Large intestine (tissue), 3 donors: ENCODE measurements at regions not wholly inside any gene's neighbourhood (a gene's known extent, or its start where the extent isn't known, plus 50 kb on each side); places are given as distances from the start of the nearest gene placed in this dataset.

Source experiments
- DNase-seq, 2 donors: peaks; one replicate each; pipeline versions ENCODE4 v3.0.0 to v3.0.0-alpha.2; 2013
- H3K27ac ChIP-seq: one replicate; pipeline ENCODE4 v1.5.1; 2013; ENCODE audit warnings: low read length
- H3K27me3 ChIP-seq: 2 replicates; pipeline ENCODE4 v1.6.1; 2013; ENCODE audit warnings: low read length; ENCODE audit not compliant: control insufficient read depth, insufficient read depth
- H3K36me3 ChIP-seq: 2 replicates; pipeline ENCODE4 v1.6.1; 2013; ENCODE audit warnings: low read length; ENCODE audit not compliant: control insufficient read depth, insufficient read depth
- H3K4me1 ChIP-seq: one replicate; pipeline ENCODE4 v1.6.1; 2013; ENCODE audit warnings: low read length; ENCODE audit not compliant: control insufficient read depth, insufficient read depth
- H3K4me3 ChIP-seq: one replicate; pipeline ENCODE4 v1.5.1; 2013; ENCODE audit warnings: low read length
- H3K9me3 ChIP-seq: one replicate; pipeline ENCODE4 v1.6.1; 2013; ENCODE audit warnings: mild to moderate bottlenecking, low read depth, low read length, moderate library complexity; ENCODE audit not compliant: control insufficient read depth
- WGBS: methylation state at CpG from one replicate; pipeline ENCODE4 v1.1.5; 2013; ENCODE audit warnings: low lambda C conversion rate; ENCODE audit not compliant: insufficient coverage; 5-methylcytosine and 5-hydroxymethylcytosine counted together

DNA sequence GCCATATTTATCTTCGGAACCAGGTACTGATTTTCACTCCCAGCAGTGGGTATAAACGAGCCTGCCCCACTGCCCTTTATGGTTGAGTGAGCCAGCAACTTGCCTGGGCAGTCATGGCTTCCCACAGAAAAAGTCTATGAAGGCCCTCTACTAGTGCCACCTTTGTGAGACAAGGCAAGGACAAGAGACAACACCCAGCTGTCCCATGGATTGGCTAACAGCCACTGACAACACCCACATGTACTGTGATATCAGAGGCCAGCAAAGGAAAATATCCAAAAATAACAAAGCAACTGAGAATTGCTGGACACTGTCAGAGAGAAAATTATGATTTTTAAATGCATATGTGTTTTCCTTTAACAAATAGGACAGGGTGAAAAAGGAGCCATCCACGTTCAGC lies 248.4 kb upstream of the TTC29 start:
- no peak overlapping the region for H3K27ac ChIP-seq
- no peaks in the 10 kb centered on the region for H3K9me3 ChIP-seq
- no peaks in the 10 kb centered on the region for H3K36me3 ChIP-seq
- DNase-seq: no peak
- H3K4me3 ChIP-seq: no peak overlapping the region
- 80% methylated on average over 1 of the region's 3 CpGs for WGBS
- H3K4me1 ChIP-seq: no peaks in the 10 kb centered on the region
- no peaks in the 10 kb centered on the region for H3K27me3 ChIP-seq

DNA sequence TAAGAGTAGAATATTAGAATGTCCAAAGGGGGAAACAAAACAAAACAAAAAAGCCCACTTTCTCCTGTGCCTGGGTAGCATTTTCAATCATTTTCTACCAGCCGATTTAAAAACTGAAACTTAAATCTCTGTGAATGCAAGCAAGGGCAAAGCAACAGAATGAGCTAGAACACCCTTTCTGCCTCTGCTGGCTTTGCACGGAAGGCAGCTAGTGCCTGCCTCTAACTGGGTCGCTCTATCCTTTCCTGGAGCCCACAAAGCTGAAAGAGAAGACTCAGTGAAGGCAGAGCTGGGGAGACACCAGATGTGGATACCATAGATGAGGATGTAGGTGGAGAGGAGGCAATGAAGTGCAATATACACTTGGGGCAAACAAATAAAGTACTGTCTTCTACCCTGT lies 248.9 kb upstream of the TTC29 start:
- no peak for DNase-seq
- Histone ChIP-seq H3K27me3 (no peaks in the 10 kb centered on the region), H3K36me3 (no peaks in the 10 kb centered on the region), H3K9me3 (no peaks in the 10 kb centered on the region), H3K4me1 (no peaks in the 10 kb centered on the region), H3K4me3 (no peak overlapping the region), H3K27ac (no peak overlapping the region)
- no CpG with 5 or more reads among the region's 3 CpGs for WGBS

DNA sequence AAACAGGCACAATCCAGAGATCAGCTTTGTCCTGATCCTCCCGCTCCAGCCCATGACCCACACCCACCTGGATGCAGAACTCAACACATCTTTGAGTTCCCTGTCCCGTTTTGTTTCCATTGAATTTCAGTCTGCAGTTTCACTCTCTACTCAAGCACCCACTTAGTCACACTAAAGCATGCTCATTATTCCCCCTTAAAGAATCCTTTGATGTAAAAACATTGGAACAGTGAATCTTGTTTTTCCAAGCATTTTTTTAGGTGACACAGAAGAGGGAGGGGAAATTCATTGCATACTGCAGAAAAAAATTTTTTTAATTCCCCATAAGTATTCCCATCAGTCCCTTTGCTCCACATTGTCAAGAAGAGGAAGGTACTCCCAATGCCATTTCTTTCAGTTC lies 249.7 kb upstream of the TTC29 start:
- no peaks in the 10 kb centered on the region for H3K9me3 ChIP-seq
- no peaks in the 10 kb centered on the region for H3K27me3 ChIP-seq
- H3K4me3 ChIP-seq: no peak overlapping the region
- WGBS: 100% methylated on average over 1 of the region's 2 CpGs
- H3K4me1 ChIP-seq: no peaks in the 10 kb centered on the region
- DNase-seq: no peak
- H3K36me3 ChIP-seq: no peaks in the 10 kb centered on the region
- no peak overlapping the region for H3K27ac ChIP-seq

DNA sequence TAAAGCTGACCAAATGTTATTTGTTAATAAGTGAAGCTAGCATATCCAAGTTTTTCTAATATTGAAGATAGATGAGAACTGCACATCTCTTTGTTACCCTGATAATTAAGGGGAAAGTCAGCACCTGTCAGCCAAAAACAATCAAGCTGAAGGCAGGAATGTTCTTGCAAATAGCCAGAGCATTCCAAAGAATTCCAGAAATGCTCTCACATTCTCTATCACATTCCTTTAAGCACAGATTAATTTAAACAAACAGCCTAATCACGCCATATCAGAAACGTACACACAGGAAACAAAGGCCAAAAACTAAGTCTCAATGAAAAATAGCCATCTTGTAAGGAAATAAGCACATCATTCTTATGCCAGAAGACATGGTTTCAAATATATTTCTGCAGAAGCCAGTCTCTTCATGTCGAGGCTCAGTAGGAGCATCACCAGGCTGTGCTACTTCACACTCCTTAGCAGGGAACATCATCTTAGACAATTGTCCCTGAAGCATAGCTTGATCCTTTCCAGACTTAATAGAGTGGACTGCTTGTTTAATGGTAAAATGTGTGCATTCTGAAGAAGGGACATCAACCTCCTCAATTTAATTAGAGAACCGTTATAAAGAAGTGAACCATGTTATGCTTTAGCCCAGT lies 252.9 kb upstream of the TTC29 start:
- no peak for DNase-seq
- WGBS: no CpG with 5 or more reads among the region's 4 CpGs
- no peak overlapping the region for H3K27ac ChIP-seq

DNA sequence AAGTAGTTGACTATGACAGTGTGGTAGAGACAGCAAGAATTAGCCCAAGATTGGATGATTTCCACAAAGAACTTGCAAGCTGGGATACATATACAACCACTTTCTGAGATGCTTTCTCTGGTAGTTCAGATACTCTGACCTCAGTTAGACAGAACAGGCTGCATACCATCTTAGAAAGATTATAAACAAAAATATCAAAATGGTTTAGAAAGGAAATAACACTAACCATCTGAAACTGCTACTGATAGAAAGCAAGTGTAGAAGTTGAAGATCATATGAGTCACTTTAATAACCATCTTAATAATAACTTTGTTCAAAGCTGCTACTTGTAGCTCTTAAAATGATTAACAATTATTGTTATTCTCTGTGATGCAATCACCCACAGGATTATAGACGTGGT lies 255.4 kb upstream of the TTC29 start:
- H3K27ac ChIP-seq: no peak overlapping the region
- no peak for DNase-seq
- no peaks in the 10 kb centered on the region for H3K4me1 ChIP-seq
- 60% methylated on average over 1 of the region's 1 CpG for WGBS
- H3K9me3 ChIP-seq: no peaks in the 10 kb centered on the region
- no peaks in the 10 kb centered on the region for H3K36me3 ChIP-seq
- no peak overlapping the region for H3K4me3 ChIP-seq
- H3K27me3 ChIP-seq: no peaks in the 10 kb centered on the region

More for the DNA sequence above, 252.9 kb upstream of the TTC29 start:
- H3K36me3 ChIP-seq: no peaks in the 10 kb centered on the region
- no peaks in the 10 kb centered on the region for H3K4me1 ChIP-seq
- no peaks in the 10 kb centered on the region for H3K27me3 ChIP-seq
- H3K9me3 ChIP-seq: no peaks in the 10 kb centered on the region
- no peak overlapping the region for H3K4me3 ChIP-seq

DNA sequence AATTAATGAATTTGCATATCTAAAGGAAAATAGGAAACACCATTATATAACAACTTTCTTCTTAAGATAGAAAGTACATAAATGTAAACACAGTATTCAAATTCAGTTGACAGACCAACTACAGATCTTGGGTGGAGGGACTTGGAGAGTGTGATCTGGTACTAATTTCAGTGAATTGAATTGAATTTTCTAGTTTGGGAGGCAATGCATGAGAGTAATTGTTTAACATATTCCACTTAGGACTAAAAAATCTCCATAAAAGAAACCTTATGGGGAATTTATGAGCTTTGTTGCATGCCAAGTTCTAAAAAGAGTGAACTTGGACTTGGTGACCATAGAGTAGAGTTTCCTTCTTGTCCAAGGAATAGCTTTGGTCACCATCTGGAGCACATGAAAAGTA lies 261.1 kb upstream of the TTC29 start:
- DNase-seq: no peak
- Histone ChIP-seq H3K4me1 (no peaks in the 10 kb centered on the region), H3K27ac (no peak overlapping the region), H3K4me3 (no peak overlapping the region), H3K9me3 (no peaks in the 10 kb centered on the region), H3K27me3 (no peaks in the 10 kb centered on the region), H3K36me3 (no peaks in the 10 kb centered on the region)

DNA sequence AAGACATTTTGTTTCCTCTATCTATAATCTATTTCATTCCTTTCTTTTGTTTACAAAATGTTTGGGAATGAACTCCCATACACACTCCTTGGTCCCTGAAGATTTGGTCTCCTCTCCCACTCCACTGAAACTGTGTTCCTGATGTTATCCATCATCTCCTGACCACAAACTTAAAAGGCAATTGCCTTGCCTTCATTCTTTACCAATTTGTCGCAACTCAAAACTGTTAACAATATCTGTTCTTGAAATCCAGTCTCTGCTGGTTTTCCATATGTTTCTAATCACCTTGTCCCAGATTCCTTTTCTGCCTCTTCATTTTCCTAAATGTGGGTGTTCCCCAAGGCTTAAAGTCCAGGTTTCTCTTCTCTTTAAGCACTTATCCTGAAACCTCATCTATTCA lies 262.2 kb upstream of the TTC29 start:
- H3K27ac ChIP-seq: no peak overlapping the region
- H3K27me3 ChIP-seq: no peaks in the 10 kb centered on the region
- WGBS: no CpG with 5 or more reads among the region's 1 CpG
- no peaks in the 10 kb centered on the region for H3K9me3 ChIP-seq
- H3K4me3 ChIP-seq: no peak overlapping the region
- DNase-seq: no peak
- no peaks in the 10 kb centered on the region for H3K4me1 ChIP-seq
- no peaks in the 10 kb centered on the region for H3K36me3 ChIP-seq

DNA sequence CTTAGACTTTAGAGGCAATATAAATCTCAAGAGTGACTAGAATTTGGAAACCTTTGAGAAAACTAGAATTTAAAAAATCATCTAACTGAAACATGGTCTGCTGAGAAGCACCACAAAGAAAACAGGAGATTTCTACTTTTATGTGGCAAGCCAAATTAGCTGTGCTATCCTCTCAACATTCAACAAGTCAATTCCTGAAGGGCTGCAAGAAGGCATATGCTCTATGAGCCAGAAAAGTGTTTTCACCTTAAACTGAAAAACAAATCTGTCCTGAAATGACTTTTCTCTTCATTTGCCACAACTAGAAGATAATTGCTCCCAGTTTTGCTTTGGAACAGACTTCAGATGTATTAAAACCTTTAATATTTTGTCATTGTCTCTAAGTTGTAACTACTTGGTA lies 263.2 kb upstream of the EDNRA start:
- no peaks in the 10 kb centered on the region for H3K9me3 ChIP-seq
- H3K4me1 ChIP-seq: no peaks in the 10 kb centered on the region
- H3K4me3 ChIP-seq: no peak overlapping the region
- no peak for DNase-seq
- H3K36me3 ChIP-seq: no peaks in the 10 kb centered on the region
- H3K27ac ChIP-seq: no peak overlapping the region
- H3K27me3 ChIP-seq: no peaks in the 10 kb centered on the region

DNA sequence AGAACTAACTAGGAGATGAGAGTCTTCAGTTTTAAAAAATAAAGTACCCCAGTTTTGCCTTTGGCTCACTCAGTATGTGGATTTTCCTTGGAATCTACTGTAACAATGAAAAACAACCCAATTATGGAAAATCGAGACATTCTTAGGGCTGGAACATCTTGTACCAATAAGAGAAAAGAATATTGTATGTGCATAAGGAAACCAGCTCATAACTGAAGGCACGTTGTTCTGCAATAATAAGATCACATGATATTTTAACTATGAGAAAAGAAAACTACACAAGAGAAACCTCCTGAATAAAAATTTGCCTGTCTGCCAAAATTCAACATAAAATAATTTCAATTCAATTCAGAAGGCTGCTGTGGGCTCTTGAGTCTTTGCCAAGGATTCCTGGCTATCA lies 261.8 kb upstream of the EDNRA start:
- no peaks in the 10 kb centered on the region for H3K27me3 ChIP-seq
- 76% methylated on average over 2 of the region's 2 CpGs for WGBS
- H3K36me3 ChIP-seq: no peaks in the 10 kb centered on the region
- H3K4me3 ChIP-seq: no peak overlapping the region
- no peak overlapping the region for H3K27ac ChIP-seq
- no peak for DNase-seq
- no peaks in the 10 kb centered on the region for H3K9me3 ChIP-seq
- H3K4me1 ChIP-seq: no peaks in the 10 kb centered on the region

DNA sequence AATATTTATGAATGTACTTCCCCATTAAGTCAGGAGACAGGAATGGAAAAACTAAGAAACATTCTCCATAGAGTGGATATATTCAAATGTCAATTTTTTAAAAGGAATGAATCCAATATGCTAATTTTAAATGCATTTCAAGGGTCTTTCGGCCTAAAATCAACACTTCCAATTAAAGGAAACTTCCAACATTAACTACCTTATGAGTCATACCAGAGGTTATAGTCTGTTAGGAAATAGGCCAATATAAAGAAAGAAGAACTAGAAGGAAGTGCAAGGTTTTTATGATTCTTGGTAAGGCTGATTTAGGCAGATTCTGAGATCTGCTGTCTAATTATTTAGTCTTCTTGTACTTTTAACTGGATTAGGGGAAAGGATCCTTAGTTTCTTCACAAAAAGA lies 260.1 kb upstream of the EDNRA start:
- H3K36me3 ChIP-seq: no peaks in the 10 kb centered on the region
- H3K4me3 ChIP-seq: no peak overlapping the region
- H3K27me3 ChIP-seq: no peaks in the 10 kb centered on the region
- H3K27ac ChIP-seq: no peak overlapping the region
- H3K9me3 ChIP-seq: no peaks in the 10 kb centered on the region
- no peaks in the 10 kb centered on the region for H3K4me1 ChIP-seq
- DNase-seq: no peak
- 57% methylated on average over 1 of the region's 1 CpG for WGBS

DNA sequence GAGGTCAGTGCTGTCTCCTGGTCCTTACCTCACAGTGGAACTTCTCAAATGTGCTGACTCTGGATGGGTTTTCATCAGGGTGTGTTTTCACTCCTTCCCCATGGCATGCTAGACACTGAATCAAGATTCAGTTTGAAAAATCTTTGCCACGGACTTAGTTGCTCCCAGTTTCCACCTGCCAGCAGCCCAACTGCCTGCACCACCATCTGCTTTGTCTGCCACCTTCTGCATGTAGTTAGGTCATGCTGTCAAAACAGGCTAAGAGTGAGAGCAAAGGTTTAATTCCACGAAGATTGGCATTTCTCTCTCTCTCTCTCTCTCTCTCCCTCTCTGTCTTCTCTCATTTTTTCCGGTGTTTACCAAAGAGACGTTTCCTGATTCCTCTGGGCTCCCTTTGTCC lies 258.0 kb upstream of the EDNRA start:
- H3K4me3 ChIP-seq: no peak overlapping the region
- H3K36me3 ChIP-seq: no peaks in the 10 kb centered on the region
- no peak overlapping the region for H3K27ac ChIP-seq
- no peaks in the 10 kb centered on the region for H3K9me3 ChIP-seq
- H3K4me1 ChIP-seq: no peaks in the 10 kb centered on the region
- no peak for DNase-seq
- WGBS: 57% methylated on average over 1 of the region's 4 CpGs
- H3K27me3 ChIP-seq: no peaks in the 10 kb centered on the region
